SK-N-SH treated with all-trans-retinoic acid at 6 μM for 48 hours (cell line): ENCODE measurements at regions not wholly inside any gene's neighbourhood (a gene's known extent, or its start where the extent isn't known, plus 50 kb on each side); places are given as distances from the start of the nearest gene placed in this dataset.

Experiments used
- ATAC-seq: fragments of 200-7000 bp; cut with Tn5 transposase; 3 replicates; pipeline ENCODE4 v1.9.1; 2020; ENCODE audit warnings: mild to moderate bottlenecking, moderate library complexity
- ARNTL ChIP-seq: fragments of 450-650 bp; formaldehyde crosslinking; IDR thresholded peaks from 2 replicates; pipeline ENCODE4 v1.5.0; 2020; ENCODE audit warnings: low read depth, mild to moderate bottlenecking, moderate library complexity, borderline replicate concordance
- BACH2 ChIP-seq: fragments of 250-450 bp; sonication (Bioruptor Pico); IDR thresholded peaks from 2 replicates; pipeline ENCODE4 v1.9.0; 2021; ENCODE audit warnings: mild to moderate bottlenecking, borderline replicate concordance
- CREB5 ChIP-seq: fragments of 250-450 bp; sonication (Bioruptor Pico); IDR thresholded peaks from 2 replicates; pipeline ENCODE4 v1.5.1; 2020; ENCODE audit warnings: low read depth, mild to moderate bottlenecking, moderate library complexity
- CSRNP3 ChIP-seq: fragments of 250-450 bp; sonication (Bioruptor Pico); IDR thresholded peaks from 2 replicates; pipeline ENCODE4 v1.5.1; 2021; ENCODE audit warnings: mild to moderate bottlenecking, moderate library complexity
- ESRRG ChIP-seq: fragments of 250-450 bp; sonication (Bioruptor Pico); IDR thresholded peaks from 2 replicates; pipeline ENCODE4 v1.6.1; 2021; ENCODE audit warnings: mild to moderate bottlenecking
- GLIS3 ChIP-seq: fragments of 250-450 bp; sonication (Bioruptor Pico); IDR thresholded peaks from 2 replicates; pipeline ENCODE4 v1.5.0; 2020; ENCODE audit warnings: mild to moderate bottlenecking, moderate library complexity
- ISL1 ChIP-seq: fragments of 250-450 bp; sonication (Bioruptor Pico); IDR thresholded peaks from 2 replicates; pipeline ENCODE4 v2.1.2; 2022; ENCODE audit warnings: mild to moderate bottlenecking, moderate library complexity
- OSR1 ChIP-seq: fragments of 250-450 bp; sonication (Bioruptor Pico); IDR thresholded peaks from 2 replicates; pipeline ENCODE4 v1.8.0; 2022; ENCODE audit warnings: moderate library complexity, mild to moderate bottlenecking, inconsistent platforms
- PATZ1 ChIP-seq: fragments of 250-450 bp; sonication (Bioruptor Pico); IDR thresholded peaks from 2 replicates; pipeline ENCODE4 v1.8.0; 2020; ENCODE audit warnings: mild to moderate bottlenecking, moderate library complexity, borderline replicate concordance
- PPARA ChIP-seq: fragments of 250-450 bp; sonication (Bioruptor Pico); IDR thresholded peaks from 2 replicates; pipeline ENCODE4 v1.5.0; 2020; ENCODE audit warnings: mild to moderate bottlenecking, borderline replicate concordance
- RARB ChIP-seq: fragments of 250-450 bp; sonication (Bioruptor Pico); IDR thresholded peaks from 2 replicates; pipeline ENCODE4 v1.8.0; 2021; ENCODE audit warnings: mild to moderate bottlenecking, moderate library complexity
- SNAI2 ChIP-seq: fragments of 250-450 bp; sonication (Bioruptor Pico); IDR thresholded peaks from 2 replicates; pipeline ENCODE4 v1.5.0; 2020; ENCODE audit warnings: mild to moderate bottlenecking, moderate library complexity
- TCF4 ChIP-seq: fragments of 250-450 bp; sonication (Bioruptor Pico); IDR thresholded peaks from 2 replicates; pipeline ENCODE4 v1.8.0; 2021; ENCODE audit warnings: mild to moderate bottlenecking, moderate library complexity, borderline replicate concordance
- TOX ChIP-seq: fragments of 250-450 bp; sonication (Bioruptor Pico); IDR thresholded peaks from 2 replicates; pipeline ENCODE4 v1.8.0; 2021; ENCODE audit warnings: mild to moderate bottlenecking, moderate library complexity, borderline replicate concordance
- TSHZ2 ChIP-seq: fragments of 250-450 bp; sonication (Bioruptor Pico); IDR thresholded peaks from 2 replicates; pipeline ENCODE4 v1.5.0; 2020; ENCODE audit warnings: mild to moderate bottlenecking, moderate library complexity
- ZC3H10 ChIP-seq: fragments of 250-450 bp; sonication (Bioruptor Pico); IDR thresholded peaks from 2 replicates; pipeline ENCODE4 v1.5.1; 2021; ENCODE audit warnings: mild to moderate bottlenecking, moderate library complexity
- ZFP3 ChIP-seq: fragments of 250-450 bp; sonication (Bioruptor Pico); IDR thresholded peaks from 2 replicates; pipeline ENCODE4 v1.5.0; 2020; ENCODE audit warnings: mild to moderate bottlenecking, moderate library complexity
- ZFP30 ChIP-seq: fragments of 450-650 bp; formaldehyde crosslinking; IDR thresholded peaks from 2 replicates; pipeline ENCODE4 v1.5.0; 2022; ENCODE audit warnings: mild to moderate bottlenecking, moderate library complexity
- ZNF565 ChIP-seq: fragments of 450-650 bp; formaldehyde crosslinking; conservative IDR thresholded peaks from 2 replicates; pipeline ENCODE4 v1.5.0; 2020; ENCODE audit warnings: low read depth, mild to moderate bottlenecking, moderate library complexity
- ZNF70 ChIP-seq: fragments of 450-650 bp; formaldehyde crosslinking; IDR thresholded peaks from 2 replicates; pipeline ENCODE4 v1.5.0; 2020; ENCODE audit warnings: mild to moderate bottlenecking, moderate library complexity
- ZNF8 ChIP-seq: fragments of 450-650 bp; formaldehyde crosslinking; IDR thresholded peaks from 2 replicates; pipeline ENCODE4 v1.5.0; 2020; ENCODE audit warnings: mild to moderate bottlenecking, moderate library complexity

DNA sequence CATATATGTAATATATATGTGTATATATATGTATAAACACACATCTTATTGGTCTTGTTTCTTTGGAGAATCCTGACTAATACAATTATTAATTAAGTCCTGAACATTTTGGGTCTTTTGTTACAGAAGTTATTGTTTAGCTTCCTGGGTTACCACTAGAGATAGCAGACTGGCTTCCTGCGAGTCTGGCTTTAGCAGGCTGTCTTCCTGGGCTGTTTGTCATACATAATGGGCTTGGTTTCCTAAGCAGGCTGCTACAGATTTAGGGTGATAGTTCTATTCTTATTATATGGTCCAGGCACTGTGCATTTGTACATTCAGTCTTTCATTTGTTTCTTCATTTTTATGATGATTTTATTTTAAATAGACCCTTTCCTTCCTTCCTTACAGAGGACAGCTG lies 312.0 kb upstream of the TMTC4 start:
- no peak for ATAC-seq
- TF ChIP-seq GLIS3 (CRISPR knock-in tag): no peak
- TF ChIP-seq CSRNP3 (CRISPR knock-in tag): no peak
- no peak for TF ChIP-seq ZFP3 (CRISPR knock-in tag)
- no peak for TF ChIP-seq TOX (CRISPR knock-in tag)
- no peak for TF ChIP-seq OSR1 (CRISPR knock-in tag)
- TF ChIP-seq ESRRG (CRISPR knock-in tag): no peak
- TF ChIP-seq ZC3H10 (CRISPR knock-in tag): no peak
- no peak for TF ChIP-seq ARNTL

DNA sequence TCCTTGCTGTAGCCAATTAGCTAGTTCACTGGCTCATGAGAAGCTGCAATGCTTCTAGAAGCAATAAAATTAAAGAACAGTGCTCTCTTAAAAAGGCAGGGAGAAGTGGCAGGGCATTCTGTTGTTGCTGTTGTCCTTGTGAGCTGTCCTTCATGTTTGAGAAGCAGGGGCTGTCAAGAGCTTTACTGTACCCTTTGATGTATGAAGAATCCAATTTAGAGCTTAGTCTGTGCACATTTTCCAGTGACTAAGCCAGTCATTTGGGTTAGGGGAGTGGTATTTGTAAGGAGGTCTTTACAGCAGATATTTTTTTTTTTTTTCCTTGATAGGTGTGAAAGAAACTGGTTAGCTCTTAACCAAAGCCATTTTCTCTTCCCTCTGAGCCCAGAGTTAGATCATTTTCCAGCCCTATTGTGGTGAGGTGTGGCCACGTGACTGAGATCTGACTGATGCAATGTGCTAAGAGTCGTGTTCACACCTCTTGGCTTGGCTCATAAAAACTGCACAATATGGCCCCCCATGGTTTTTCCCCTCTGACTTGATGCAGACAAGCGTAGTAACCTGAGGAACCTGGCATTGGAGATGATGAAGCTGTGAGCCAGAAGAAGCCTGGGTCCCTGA lies 309.6 kb upstream of the TMTC4 start:
- no peak for ATAC-seq

More for the DNA sequence above, 309.6 kb upstream of the TMTC4 start:
- TF ChIP-seq ZNF565 (CRISPR knock-in tag) (no peak), SNAI2 (CRISPR knock-in tag) (no peak), ZFP30 (no peak), RARB (no peak), TSHZ2 (CRISPR knock-in tag) (no peak), CREB5 (CRISPR knock-in tag) (no peak), ZNF8 (CRISPR knock-in tag) (no peak), CSRNP3 (CRISPR knock-in tag) (no peak), ZC3H10 (CRISPR knock-in tag) (no peak), PATZ1 (CRISPR knock-in tag) (no peak), TCF4 (no peak), ESRRG (CRISPR knock-in tag) (no peak), PPARA (CRISPR knock-in tag) (no peak), BACH2 (CRISPR knock-in tag) (no peak), ZNF70 (CRISPR knock-in tag) (no peak), TOX (CRISPR knock-in tag) (no peak), ISL1 (CRISPR knock-in tag) (no peak)
